ENCODE measurements at regions not wholly inside any gene's neighbourhood (a gene's known extent, or its start where the extent isn't known, plus 50 kb on each side); places are given as distances from the start of the nearest gene placed in this dataset.

- no peak for TF ChIP-seq AFF1 (IDR thresholded peaks at IDR 0.05; ENCODE audit: low read depth in 1 of 2, partially characterized antibody in 2 of 2)
These were observed 283.6 kb upstream of the RARB start (continued) for GRCh38 chr3:25144430-25144829.

DNA sequence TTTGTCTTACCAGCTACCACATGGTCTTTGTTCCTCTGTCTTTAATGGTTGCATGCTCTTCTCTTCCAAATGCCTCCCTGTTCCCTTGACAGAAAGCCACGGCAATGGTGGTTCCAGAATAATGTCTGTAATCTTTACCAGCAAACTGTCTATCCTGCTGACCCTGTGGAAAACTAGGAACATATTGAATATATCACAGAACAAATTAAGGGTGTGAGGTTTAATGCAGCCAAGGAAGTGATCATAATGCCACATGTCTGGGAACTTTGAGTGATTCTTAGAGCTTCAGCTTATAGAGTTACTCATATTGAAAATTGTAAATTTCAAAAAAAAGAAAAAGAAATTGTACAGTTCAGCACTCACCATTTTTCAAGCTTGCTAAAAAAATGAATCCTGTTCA, 282.9 kb upstream of the RARB start:
- no TSS peak for BruUV-seq (replicated peaks)

More for the DNA sequence above, 282.9 kb upstream of the RARB start:
- FAIRE-seq (no peak), ATAC-seq (no peak), DNase-seq (ENCODE audit: extremely low read depth in 1 of 4, low spot score in 3 of 4) (no peak)
- H4K20me1 ChIP-seq (replicated peaks; ENCODE audit: control insufficient read depth, insufficient read depth, low read length) = no peaks in the 10 kb centered on the region
- H3K36me3 ChIP-seq (ENCODE audit: control insufficient read depth, insufficient read depth, low read length) = no peaks in the 10 kb centered on the region
- no peak overlapping the region for H3K4me3 ChIP-seq
- POLR2A ChIA-PET = no interaction called here
- in situ Hi-C loops (cut with MboI) (no loop called here), intact Hi-C loops (cut with micrococcal nuclease) (no loop called here)
- H3K27me3 ChIP-seq (ENCODE audit: control insufficient read depth in 2 of 2, insufficient read depth in 2 of 2, low read length in 2 of 2) = no peaks in the 10 kb centered on the region
- no peak overlapping the region for H3K4me2 ChIP-seq (ENCODE audit: insufficient read depth, low read length)
- WGBS (ENCODE audit: insufficient coverage, low coverage, missing lambda C conversion rate) = 0% methylated on average over 1 of the region's 1 CpG
- no peaks in the 10 kb centered on the region for H3K79me2 ChIP-seq (ENCODE audit: control insufficient read depth, insufficient read depth, low read length)
- no peak overlapping the region for H2AFZ ChIP-seq (ENCODE audit: low read depth, low read length)
- no peaks in the 10 kb centered on the region for H3K9me1 ChIP-seq (ENCODE audit: control insufficient read depth, insufficient read depth, low read length)
- TF ChIP-seq TAF1 (IDR thresholded peaks at IDR 0.05; ENCODE audit: control insufficient read depth, extremely low read depth, insufficient read depth, low read length, severe bottlenecking) (no peak), THAP7 (CRISPR knock-in tag; IDR thresholded peaks at IDR 0.05) (no peak), NCOA6 (IDR thresholded peaks at IDR 0.05) (no peak), E2F3 (CRISPR knock-in tag; IDR thresholded peaks at IDR 0.05) (no peak), RHOXF2B (CRISPR knock-in tag; conservative IDR thresholded peaks at IDR 0.05) (no peak), ZNF384 (IDR thresholded peaks at IDR 0.05; ENCODE audit: low read depth, low read length) (no peak), FOXA1 (IDR thresholded peaks at IDR 0.05; ENCODE audit: borderline replicate concordance) (no peak), ZSCAN32 (CRISPR knock-in tag; IDR thresholded peaks at IDR 0.05) (no peak), ZNF778 (CRISPR knock-in tag; IDR thresholded peaks at IDR 0.05) (no peak), CBFA2T3 (IDR thresholded peaks at IDR 0.05) (no peak), ZNF277 (CRISPR knock-in tag; IDR thresholded peaks at IDR 0.05; ENCODE audit: borderline replicate concordance) (no peak)
- TF ChIP-seq, protein P1, sequence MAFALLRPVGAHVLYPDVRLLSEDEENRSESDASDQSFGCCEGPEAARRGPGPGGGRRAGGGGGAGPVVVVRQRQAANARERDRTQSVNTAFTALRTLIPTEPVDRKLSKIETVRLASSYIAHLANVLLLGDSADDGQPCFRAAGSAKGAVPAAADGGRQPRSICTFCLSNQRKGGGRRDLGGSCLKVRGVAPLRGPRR (CRISPR knock-in tag; IDR thresholded peaks at IDR 0.05) = no peak
- CTCF ChIA-PET (ENCODE audit: low intra/inter-chr PET ratio) = no interaction called here
- no peak overlapping the region for H3K9ac ChIP-seq (ENCODE audit: insufficient read depth in 1 of 2, low read depth in 2 of 2, low read length in 2 of 2)
- H3K9me3 ChIP-seq (replicated peaks; ENCODE audit: control insufficient read depth, insufficient read depth, low read depth, low read length) = peaks cover 2% of the 10 kb centered on the region; the same call in 1 of the 2 replicates
- H3K27ac ChIP-seq (ENCODE audit: extremely low read depth, low read depth, low read length) = no peak overlapping the region
- H3K4me1 ChIP-seq (replicated peaks in 1 of 2; ENCODE audit: control insufficient read depth in 2 of 2, insufficient read depth in 2 of 2, low read length in 2 of 2) = no peaks in the 10 kb centered on the region

Data from K562 (cell line).